HG03066 (cell line): ENCODE measurements at regions not wholly inside any gene's neighbourhood (a gene's known extent, or its start where the extent isn't known, plus 50 kb on each side); places are given as distances from the start of the nearest gene placed in this dataset.
A peak's percentile ranks its signal among the peaks of the same experiment; 100 is the strongest.
"Not testable (repeated sequence)": the region's sequence is repeated elsewhere in the genome, so short reads cannot be mapped to it uniquely, and the experiment has no call there.

Source experiments
- ATAC-seq: cut with Tn5 transposase; IDR thresholded peaks from one replicate; pipeline ENCODE4 v1.9.1; 2021; ENCODE audit warnings: low read depth; ENCODE audit not compliant: unreplicated experiment

DNA sequence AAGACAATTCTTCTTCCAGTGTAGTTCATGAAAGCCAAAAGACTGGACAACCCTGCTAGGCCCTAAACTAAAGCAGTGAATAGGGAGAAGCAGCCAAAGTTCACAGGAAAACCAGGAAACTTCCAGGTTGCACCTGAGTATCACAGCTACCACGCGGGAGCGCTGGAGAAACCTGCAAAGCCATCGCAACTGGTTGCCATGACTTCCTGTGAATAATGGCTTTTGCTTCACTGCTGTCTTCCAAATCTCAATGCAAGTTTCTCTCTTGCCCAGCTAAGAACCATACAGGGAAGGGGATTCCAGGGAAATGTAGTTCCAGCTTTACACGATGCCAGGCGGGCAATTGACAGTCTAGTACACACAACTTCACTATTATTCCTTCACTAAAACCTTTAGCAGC, 114.1 kb downstream of the GXYLT1 start:
- ATAC-seq, result no peak

DNA sequence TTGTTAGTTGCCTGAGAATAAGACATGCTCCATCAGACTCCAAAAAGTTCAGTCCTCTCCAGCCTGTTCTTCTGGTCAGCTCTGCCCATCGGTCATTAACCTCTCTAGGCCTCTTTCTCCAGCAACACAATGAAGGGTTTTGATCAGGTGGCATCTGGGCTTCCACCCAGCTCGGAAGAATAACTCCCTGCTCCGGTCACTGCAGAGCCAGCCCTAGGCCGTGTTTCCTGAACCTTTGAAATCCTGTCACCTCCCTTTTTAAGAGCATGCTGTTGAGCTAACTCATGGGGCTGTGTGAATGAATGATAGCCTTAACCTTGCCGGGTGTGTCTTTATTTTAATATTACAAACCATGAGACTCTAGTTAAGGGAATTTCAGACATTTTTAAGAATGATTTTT, 117.1 kb downstream of the GXYLT1 start:
- no peak for ATAC-seq

DNA sequence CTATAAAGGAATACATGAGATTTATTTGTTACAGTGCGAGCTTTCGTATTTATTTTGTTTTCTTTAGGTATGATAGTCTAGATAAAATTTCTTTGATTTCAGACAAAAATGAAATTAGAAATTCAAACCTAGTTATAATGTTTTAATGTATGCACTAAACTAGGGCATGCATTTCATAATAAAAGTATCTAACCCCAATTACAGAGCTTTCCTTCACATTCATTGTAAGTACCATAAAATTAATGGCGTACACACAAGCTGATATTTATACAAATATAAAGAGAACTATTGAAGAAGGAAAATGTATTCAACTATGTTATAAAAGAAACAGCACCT, 120.2 kb downstream of the GXYLT1 start:
- no peak for ATAC-seq

DNA sequence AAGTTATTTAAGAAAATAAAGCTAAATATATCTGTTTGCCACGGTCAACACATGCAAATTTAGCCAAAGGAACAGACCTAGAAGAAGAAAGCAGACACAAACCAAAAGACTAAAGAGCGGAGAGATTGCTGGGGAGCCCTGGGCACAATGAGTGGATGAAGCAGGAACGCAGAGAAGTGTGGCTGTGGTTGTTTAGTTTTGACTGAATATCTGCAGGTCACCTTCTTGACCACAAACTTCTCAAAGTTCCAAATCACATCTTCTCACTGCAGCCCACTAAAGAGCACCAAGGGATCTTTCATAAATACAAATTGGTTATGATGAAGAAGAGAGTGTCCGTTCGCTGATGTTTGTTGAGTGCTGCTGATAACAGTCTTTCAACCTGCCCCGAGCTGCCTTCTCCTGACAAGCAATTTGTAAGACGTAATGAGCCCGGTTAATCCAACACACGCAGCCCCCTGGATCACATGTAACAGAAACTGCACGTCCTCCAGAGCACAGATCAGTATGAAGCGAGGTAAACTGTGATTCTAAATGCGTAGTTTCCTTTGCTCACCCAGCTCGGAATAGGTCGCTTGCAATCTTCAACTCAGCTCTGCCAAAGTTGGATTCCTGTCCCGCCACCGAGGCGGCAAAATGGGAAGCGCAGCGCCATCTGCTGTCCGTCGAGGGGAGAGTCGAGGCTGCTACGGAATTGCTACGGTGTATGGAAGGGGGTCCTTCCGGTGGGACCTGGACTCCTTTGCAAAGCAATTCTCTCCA, 120.8 kb downstream of the GXYLT1 start:
- ATAC-seq, result peak; percentile 94

DNA sequence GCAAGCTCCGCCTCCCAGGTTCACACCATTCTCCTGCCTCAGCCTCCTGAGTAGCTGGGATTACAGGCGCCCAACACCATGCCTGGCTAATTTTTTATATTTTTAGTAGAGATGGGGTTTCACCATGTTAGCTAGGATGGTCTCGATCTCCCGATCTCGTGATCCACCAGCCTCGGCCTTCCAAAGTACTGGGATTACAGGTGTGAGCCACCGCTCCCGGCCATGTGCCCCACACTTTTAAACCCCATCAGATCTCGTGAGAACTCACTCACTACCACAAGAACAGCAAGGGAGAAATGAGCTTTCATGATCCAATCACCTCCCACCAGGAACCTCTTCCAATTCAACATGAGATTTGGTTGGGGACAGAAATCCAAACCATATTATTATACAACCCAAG, 122.7 kb downstream of the GXYLT1 start:
- not testable (repeated sequence) for ATAC-seq

DNA sequence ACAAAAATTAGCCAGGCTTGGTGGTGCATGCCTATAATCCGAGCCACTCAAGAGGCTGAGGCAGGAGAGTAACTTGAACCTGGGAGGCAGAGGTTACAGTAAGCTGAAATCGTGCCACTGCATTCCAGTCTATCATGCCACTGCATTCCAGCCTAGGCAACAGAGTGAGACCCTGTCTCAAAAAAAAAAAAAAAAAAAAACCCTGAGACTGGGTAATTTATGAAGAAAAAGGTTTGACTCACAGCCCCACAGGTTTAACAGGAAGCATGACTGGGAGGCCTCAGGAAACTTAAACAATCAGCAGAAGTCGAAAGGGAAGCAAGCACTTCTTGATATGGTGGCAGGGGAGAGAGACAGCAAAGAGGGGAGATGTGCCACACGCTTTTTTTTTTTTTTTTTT, 123.2 kb downstream of the GXYLT1 start:
- no peak for ATAC-seq

DNA sequence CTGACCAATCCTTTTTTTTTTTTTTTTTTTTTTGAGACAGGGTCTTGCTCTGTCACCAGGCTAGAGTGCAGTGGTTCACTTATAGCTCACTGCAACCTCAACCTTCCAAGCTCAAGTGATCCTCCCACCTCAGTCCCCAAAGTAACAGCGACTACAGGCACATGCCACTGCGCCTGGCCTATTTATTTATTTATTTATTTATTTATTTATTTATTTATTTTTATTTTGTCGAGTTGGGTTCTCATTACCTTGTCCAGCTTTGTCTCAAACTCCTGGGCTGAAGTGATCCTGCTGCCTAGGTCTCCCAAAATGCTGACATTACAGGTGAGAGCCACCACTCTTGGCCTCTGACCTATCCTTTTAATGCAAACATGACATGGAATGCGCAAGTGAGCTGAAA, 124.4 kb downstream of the GXYLT1 start:
- no peak for ATAC-seq

DNA sequence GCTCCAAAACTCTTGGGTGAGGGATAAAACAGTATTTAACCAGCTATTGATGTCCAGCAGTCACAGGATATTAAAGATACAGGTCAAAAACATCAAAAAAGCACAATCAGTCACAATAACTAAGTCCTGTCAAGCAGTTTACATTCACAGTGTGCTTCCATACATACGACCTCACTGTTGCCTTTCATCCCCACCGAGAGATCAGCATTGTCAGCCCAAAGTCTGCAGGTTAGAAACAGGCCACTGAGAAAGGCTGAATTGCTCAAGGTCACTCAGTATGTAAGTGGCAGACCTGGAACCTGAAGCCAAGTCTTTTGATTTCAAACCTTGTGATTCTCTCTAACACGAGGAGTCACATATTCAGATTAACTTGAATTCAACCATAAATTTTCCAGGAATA, 124.9 kb downstream of the GXYLT1 start:
- no peak for ATAC-seq

DNA sequence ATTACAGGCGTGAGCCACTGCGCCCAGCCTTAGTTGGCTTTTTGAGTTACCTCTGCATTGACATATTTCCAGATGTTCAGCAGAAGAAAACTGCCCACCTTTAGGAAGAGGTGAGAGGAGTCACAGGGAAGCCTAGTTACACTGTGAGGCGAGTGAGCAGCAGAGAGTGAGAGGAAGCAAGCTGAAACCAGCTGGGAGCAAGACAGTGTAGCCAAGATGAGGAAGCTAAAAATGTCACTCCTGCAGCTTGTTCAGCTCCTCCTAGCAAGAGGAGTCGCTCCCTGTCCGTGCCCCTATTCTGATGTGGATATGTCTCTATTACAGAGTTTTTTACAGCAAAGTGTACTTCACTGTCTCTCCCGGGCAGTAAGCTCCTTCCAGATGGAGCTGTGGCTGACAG, 127.6 kb downstream of the GXYLT1 start:
- no peak for ATAC-seq

DNA sequence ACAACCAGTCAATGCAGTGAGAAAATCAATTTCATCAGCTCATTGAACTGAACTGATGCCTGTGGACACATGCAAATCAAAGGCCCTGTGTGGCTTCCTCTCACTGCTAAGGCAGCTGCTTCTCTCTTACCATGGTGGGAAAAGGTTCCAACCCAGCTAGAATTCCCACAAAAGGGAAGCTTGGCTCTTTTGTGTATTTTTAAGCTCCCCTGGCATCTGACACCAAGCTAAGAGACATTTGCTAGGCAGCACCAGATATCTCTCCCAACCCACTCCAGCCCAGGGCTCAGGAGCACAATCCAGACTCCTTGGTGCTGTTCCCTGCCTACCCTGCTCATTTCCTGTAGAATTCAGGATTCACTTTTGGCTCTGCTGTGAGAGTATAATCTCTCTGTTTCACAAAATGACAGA, 129.6 kb downstream of the GXYLT1 start:
- no peak for ATAC-seq

DNA sequence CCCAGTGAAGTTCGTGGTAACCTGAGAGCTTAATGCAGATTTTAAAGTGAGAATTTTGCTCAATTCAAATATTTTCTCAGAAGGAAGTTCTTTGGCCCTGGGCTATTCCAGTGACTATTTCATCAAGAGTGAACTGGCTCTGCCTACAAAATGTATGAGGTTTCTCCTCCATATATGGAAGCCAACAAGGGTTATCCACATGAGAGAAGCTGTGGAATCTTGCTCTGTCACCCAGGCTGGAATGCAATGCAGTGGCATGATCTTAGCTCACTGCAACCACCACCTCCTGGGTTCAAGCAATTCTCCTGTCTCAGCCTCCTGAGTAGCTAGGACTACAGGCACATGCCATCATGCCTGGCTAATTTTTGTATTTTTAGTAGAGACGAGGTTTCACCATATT, 132.2 kb downstream of the GXYLT1 start:
- not testable (repeated sequence) for ATAC-seq

DNA sequence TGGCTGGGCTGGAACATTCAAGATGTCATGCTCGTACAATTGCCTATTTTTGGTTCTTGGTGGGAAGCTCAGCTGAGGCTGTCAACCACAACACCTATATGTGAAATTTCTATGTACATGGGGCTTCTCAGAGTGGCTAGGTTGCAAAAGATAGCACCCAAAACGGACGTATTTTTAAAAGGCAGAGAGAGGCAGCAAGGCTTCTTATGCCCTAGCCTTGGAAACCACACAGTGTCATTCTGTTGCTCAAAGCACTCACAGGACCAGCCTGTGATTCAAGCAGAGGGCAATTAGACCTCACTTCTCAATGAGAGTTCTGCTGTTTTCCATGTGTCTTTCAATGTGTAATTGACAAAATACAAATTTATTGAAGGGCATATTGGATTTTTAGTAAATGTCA, 134.0 kb downstream of the GXYLT1 start:
- ATAC-seq, result no peak

DNA sequence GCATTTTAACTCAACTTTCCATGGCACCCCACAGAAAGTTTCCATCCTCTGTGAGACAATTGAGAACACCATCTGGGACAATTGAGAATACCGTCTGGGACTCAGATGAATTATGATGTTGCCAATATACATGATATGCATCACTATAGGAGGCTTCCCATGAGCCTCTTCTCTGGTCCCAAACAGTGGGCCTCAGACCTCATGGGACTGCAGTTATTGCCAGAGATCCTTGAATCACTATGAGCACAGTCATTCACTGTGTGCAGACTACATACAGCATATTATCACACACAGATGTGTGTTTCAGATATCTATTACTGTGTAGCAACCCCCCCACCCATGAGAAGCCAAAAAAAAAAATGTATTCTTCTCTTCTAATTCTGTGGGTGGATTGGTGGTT, 134.4 kb downstream of the GXYLT1 start:
- ATAC-seq, result no peak

DNA sequence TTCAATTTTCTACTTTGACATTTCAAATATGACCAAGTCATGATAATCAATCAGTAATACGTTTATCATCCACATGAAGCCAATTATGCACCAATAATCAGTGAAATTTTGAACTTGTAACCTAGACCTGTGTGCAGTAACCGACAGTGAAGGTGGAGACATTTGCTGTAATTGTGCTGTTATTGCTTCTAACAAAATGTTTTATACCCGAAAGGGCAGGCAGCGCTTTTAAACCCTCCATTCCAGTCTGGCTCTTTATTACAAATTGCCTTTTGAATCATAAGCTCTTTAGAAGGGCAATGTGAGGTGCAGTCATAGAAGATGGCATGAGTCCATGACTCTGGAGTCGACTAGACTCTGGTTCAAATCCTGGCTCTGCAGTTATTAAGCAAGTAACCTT, 135.7 kb downstream of the GXYLT1 start:
- ATAC-seq, result no peak

DNA sequence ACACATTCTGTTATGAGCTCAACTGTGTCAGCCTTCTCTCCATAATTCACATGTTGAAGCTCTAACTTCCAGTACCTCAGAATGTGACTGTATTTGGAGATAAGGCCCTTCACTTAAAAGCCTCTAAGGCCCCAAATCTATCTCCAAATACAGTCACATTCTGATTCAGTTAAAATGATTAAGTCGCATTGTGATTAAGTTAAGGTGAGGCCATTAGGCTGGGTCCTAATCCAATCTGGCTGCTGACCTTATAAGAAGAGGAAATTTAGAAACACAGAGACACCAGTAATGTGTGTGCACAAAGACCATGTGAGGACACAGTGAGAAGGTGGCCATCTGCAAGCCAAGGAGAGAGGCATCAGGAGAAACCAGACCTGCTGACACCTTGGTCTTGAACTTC, 141.6 kb downstream of the GXYLT1 start:
- no peak for ATAC-seq

DNA sequence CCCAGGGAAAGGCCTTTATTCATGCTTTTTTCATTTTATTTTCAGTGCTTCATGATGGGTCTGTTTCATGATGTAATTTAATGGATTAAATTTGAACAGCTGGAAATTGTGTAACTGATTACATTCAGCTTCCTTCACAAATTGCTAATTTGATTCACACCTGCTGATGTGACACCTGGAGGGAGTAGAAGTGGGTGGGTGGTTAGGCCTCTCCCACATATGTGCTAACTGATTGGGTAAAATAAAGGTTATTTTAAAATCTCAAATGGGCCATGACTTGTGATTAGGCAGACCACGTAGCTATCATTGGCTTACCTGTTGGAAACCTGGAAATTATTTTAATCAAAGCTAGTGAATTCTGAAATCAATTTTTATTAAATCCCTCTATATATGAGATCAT, 142.1 kb downstream of the GXYLT1 start:
- ATAC-seq, result no peak

DNA sequence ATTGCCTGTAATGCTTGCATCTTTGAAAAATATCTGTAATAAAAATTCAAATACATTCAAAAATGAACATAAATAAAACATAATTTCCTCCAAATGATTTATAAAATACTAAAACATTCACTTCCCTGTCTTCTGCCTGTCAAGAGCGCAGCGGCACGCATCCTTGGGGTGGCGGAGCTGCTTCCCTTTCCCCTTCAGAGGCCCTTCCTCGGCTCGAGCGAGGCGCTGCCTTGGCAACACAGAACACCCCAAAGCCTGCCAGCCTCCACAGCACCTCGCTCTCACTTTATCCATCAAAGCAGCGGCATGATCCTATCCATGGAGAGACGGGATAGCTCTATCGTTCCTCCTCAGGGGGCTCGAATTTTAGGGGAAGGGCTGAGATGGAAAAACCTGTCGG, 146.2 kb downstream of the GXYLT1 start:
- no peak for ATAC-seq

DNA sequence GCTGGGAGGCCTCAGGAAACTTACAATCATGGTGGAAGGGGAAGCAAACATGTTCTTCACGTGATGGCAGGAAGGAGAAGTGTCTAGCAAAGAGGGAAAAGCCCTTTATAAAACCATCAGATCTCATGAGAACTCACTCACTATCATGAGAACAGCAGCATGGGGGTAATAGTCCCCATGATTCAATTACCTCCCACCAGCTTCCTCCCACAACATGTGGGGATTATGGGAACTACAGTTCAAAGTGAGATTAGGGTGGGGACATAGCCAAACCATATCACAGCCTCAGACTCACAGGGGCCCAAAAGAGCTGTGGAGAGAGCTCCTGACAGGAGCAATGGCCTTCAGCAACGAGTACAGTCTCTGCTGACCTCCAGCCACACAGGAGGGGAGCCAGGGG, 151.4 kb downstream of the GXYLT1 start:
- no peak for ATAC-seq

DNA sequence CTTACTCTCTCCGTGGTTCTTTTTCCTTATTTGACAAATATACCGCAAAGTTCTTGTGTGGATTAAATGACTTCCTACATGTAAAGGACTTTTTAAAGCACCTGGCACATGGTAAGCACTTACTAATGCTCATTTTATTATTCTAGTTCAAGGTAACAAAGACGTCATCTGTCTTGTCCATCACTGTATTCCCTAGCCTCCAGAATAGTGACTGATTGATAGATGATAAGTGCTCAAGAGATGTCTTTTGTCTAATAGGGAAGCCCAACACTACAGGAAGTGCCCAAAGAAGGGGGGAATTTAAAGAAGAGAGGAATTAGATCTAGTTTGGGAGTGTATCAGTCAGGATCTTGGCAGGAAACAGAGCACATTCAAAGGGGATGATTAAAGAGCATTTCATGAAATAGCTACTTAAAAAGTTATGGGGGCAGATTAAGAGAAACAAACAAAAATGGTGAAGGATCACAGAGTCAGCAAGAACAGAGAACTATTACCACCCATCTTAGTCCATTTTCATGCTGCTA, 151.9 kb downstream of the GXYLT1 start:
- no peak for ATAC-seq

DNA sequence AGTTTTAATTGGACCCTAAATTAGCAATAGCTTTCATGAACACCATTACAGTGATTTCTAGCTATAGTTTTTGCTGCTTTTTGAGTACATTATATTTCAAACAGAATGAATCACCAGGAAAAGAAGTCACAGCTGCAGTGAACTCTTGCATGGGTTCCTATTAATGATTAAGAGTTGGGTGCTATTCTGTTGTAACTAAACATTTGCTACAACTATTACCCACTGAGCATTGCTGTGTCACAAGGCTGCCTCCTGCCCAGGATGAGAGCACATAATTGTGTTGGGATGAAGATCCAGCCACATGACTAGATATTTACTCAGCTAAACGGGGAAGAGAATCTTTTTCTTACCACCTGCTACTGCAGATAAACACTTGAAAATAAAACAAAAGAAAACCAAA, 152.7 kb downstream of the GXYLT1 start:
- no peak for ATAC-seq

DNA sequence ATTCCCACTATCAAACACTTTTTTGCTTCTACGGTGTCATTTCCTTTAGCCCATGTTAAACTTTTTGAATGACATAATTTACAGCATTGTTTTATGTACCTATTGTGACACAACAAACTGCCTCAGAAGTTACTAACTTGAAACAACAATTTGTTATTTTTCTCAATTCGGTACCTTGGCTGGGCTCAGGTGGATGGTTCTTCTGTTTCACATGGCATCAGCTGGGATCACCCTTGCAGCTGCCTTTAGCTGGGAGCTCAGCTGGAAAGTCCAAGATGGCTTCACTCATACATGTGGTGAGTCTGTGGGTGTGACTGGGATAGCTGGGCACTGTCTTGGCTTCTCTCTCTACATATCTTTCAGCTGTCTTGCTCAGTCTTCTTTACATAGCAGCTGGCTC, 156.0 kb downstream of the GXYLT1 start:
- no peak for ATAC-seq

DNA sequence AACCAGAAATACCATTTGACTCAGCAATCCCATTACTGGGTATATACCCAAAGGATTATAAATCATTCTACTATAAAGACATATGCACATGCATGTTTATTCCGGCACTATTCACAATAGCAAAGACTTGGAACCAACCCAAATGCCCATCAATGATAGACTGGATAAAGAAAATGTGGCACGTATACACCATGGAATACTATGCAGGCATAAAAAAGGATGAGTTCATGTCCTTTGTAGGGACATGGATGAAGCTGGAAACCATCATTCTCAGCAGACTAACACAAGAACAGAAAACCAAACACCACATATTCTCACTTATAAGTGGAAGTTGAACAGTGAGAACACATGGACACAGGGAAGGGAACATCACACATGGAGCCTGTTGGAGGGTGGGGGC, 158.2 kb downstream of the GXYLT1 start:
- ATAC-seq, result not testable (repeated sequence)

DNA sequence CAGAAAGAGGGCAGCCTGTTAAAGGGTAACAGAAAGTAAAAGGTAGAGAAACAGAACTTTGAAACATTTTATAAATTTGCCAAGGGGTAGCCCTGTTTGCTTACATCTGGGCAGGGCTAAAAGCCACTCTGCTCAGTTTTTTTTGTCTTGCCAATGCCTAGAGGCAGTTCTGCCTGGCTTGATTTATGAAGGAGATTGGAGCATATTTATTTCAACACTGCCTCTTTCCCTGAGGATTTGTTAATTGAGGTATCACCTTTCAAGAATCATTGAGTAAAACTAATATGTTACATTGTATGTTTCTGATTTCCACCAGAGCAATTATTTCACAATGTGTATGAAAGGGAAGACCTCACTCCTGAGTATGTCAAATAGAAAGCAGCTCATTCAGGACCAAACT, 160.8 kb downstream of the GXYLT1 start:
- ATAC-seq, result no peak
